ENCODE measurements at regions not wholly inside any gene's neighbourhood (a gene's known extent, or its start where the extent isn't known, plus 50 kb on each side); places are given as distances from the start of the nearest gene placed in this dataset.

- no peak for TF ChIP-seq POLR2A (IDR thresholded peaks at IDR 0.05)
- no peak for TF ChIP-seq CTCF (IDR thresholded peaks at IDR 0.05)
- no peaks in the 10 kb centered on the region for H3K4me1 ChIP-seq
- no peaks in the 10 kb centered on the region for H3K27me3 ChIP-seq
- no peaks in the 10 kb centered on the region for H3K36me3 ChIP-seq
- H3K4me3 ChIP-seq = no peak overlapping the region
- H3K27ac ChIP-seq = no peak overlapping the region
- DNase-seq = no peak
- no peaks in the 10 kb centered on the region for H3K9me3 ChIP-seq
These were observed 346.2 kb upstream of the CBLB start for GRCh38 chr3:106215047-106215446.

- Histone ChIP-seq H3K27ac (no peak overlapping the region), H3K4me3 (no peak overlapping the region), H3K27me3 (no peaks in the 10 kb centered on the region), H3K4me1 (no peaks in the 10 kb centered on the region), H3K9me3 (no peaks in the 10 kb centered on the region), H3K36me3 (no peaks in the 10 kb centered on the region)
- DNase-seq = no peak
- TF ChIP-seq POLR2A (IDR thresholded peaks at IDR 0.05) = no peak
- TF ChIP-seq CTCF (IDR thresholded peaks at IDR 0.05) = no peak
These were observed 348.9 kb upstream of the CBLB start for GRCh38 chr3:106217745-106218144.

GRCh38 chr3:106227068-106227467, 358.3 kb upstream of the CBLB start:
- no peak overlapping the region for H3K4me3 ChIP-seq
- H3K27me3 ChIP-seq = no peaks in the 10 kb centered on the region
- no peaks in the 10 kb centered on the region for H3K36me3 ChIP-seq
- no peak overlapping the region for H3K27ac ChIP-seq
- no peaks in the 10 kb centered on the region for H3K4me1 ChIP-seq
- TF ChIP-seq POLR2A (IDR thresholded peaks at IDR 0.05) (no peak), CTCF (IDR thresholded peaks at IDR 0.05) (no peak)
- H3K9me3 ChIP-seq = no peaks in the 10 kb centered on the region
- no peak for DNase-seq

GRCh38 chr3:106228271-106228670, 359.5 kb upstream of the CBLB start:
- H3K36me3 ChIP-seq = no peaks in the 10 kb centered on the region
- no peak for DNase-seq
- no peaks in the 10 kb centered on the region for H3K9me3 ChIP-seq
- no peak for TF ChIP-seq CTCF (IDR thresholded peaks at IDR 0.05)
- no peak for TF ChIP-seq POLR2A (IDR thresholded peaks at IDR 0.05)
- no peak overlapping the region for H3K4me3 ChIP-seq
- H3K27ac ChIP-seq = no peak overlapping the region
- H3K27me3 ChIP-seq = no peaks in the 10 kb centered on the region
- no peaks in the 10 kb centered on the region for H3K4me1 ChIP-seq

- no peak overlapping the region for H3K4me3 ChIP-seq
- no peaks in the 10 kb centered on the region for H3K36me3 ChIP-seq
- no peaks in the 10 kb centered on the region for H3K27me3 ChIP-seq
- no peaks in the 10 kb centered on the region for H3K4me1 ChIP-seq
- TF ChIP-seq POLR2A (IDR thresholded peaks at IDR 0.05) = no peak
- no peak for TF ChIP-seq CTCF (IDR thresholded peaks at IDR 0.05)
- no peak overlapping the region for H3K27ac ChIP-seq
- H3K9me3 ChIP-seq = no peaks in the 10 kb centered on the region
- no peak for DNase-seq
These were observed 360.9 kb upstream of the CBLB start for GRCh38 chr3:106229495-106230278.

All from Peyer's patch (tissue), 4 donors.